ENCODE measurements at regions not wholly inside any gene's neighbourhood (a gene's known extent, or its start where the extent isn't known, plus 50 kb on each side); places are given as distances from the start of the nearest gene placed in this dataset.

- Mint-ChIP-seq H3K27me3 (ENCODE audit: low read depth) (peaks cover 47% of the 10 kb centered on the region), H3K27ac (no peak overlapping the region)
Observed at GRCh38 chr2:95670167-95670566, 78.4 kb downstream of the TRIM43 start.

More at GRCh38 chr2:95670167-95670566, 78.4 kb downstream of the TRIM43 start:
- Histone ChIP-seq H4K20me1 (ENCODE audit: control insufficient read depth, insufficient read depth, insufficient read length) (no peaks in the 10 kb centered on the region), H3K9ac (ENCODE audit: extremely low read depth, insufficient read length, low read length) (no peak overlapping the region), H3K79me2 (ENCODE audit: insufficient read depth, low read length) (no peaks in the 10 kb centered on the region), H3K14ac (ENCODE audit: insufficient read depth, low read length) (no peak overlapping the region), H3K79me1 (ENCODE audit: insufficient read depth, low read depth, low read length, poor library complexity, severe bottlenecking) (no peaks in the 10 kb centered on the region), H2BK120ac (ENCODE audit: low read depth, low read length, poor library complexity, severe bottlenecking) (no peak overlapping the region), H2BK5ac (ENCODE audit: insufficient read length, low read length) (no peak overlapping the region), H3K4me2 (ENCODE audit: insufficient read depth, insufficient read length, low read length) (no peak overlapping the region), H3K23ac (ENCODE audit: insufficient read length, low read depth, low read length) (no peak overlapping the region), H3K27me3 (ENCODE audit: insufficient read depth, low read length) (no peaks in the 10 kb centered on the region), H4K5ac (ENCODE audit: insufficient read length, low read depth, low read length) (no peak overlapping the region), H4K8ac (replicated peaks; ENCODE audit: insufficient read length, low read depth, low read length) (no peak overlapping the region), H3K56ac (ENCODE audit: insufficient read length, low read depth, low read length) (no peak overlapping the region), H3K18ac (ENCODE audit: insufficient read length, low read depth, low read length) (no peak overlapping the region), H2AFZ (ENCODE audit: low read length) (no peak overlapping the region), H2BK15ac (ENCODE audit: low read depth, low read length) (no peak overlapping the region), H3K4ac (ENCODE audit: low read depth, low read length) (no peak overlapping the region), H2BK12ac (ENCODE audit: insufficient read length, low read depth, low read length) (no peak overlapping the region), H2BK20ac (ENCODE audit: low read depth, low read length, poor library complexity, severe bottlenecking) (no peak overlapping the region), H2AK5ac (ENCODE audit: insufficient read length, low read length) (no peak overlapping the region), H3K23me2 (ENCODE audit: insufficient read length, low read depth, low read length, poor library complexity, severe bottlenecking) (no peaks in the 10 kb centered on the region), H4K91ac (ENCODE audit: insufficient read length, low read depth, low read length) (no peak overlapping the region), H3K27ac (ENCODE audit: insufficient read length, low read depth, low read length) (no peak overlapping the region), H3K4me1 (ENCODE audit: insufficient read depth, low read length) (no peaks in the 10 kb centered on the region), H3K9me3 (ENCODE audit: control insufficient read depth, low read depth, low read length) (no peaks in the 10 kb centered on the region), H3T11ph (ENCODE audit: low read length) (no peak overlapping the region)
- Mint-ChIP-seq H3K9me3 (peaks cover 0 to 47% of the 10 kb centered on the region in 2 experiments; a peak in 2 of 5 replicates), H3K4me1 (peaks cover 0 to 3% of the 10 kb centered on the region in 2 experiments; a peak in 1 of 4 replicates), H3K36me3 (ENCODE audit: insufficient read depth in 1 of 3, low read depth in 3 of 3) (no peaks in the 10 kb centered on the region), H3K4me3 (no peak overlapping the region)
- DNase-seq, result no peak
- no CpG with 5 or more reads among the region's 2 CpGs for WGBS (ENCODE audit: extremely low coverage, insufficient read length, low lambda C conversion rate)
- TF ChIP-seq, protein P1, sequence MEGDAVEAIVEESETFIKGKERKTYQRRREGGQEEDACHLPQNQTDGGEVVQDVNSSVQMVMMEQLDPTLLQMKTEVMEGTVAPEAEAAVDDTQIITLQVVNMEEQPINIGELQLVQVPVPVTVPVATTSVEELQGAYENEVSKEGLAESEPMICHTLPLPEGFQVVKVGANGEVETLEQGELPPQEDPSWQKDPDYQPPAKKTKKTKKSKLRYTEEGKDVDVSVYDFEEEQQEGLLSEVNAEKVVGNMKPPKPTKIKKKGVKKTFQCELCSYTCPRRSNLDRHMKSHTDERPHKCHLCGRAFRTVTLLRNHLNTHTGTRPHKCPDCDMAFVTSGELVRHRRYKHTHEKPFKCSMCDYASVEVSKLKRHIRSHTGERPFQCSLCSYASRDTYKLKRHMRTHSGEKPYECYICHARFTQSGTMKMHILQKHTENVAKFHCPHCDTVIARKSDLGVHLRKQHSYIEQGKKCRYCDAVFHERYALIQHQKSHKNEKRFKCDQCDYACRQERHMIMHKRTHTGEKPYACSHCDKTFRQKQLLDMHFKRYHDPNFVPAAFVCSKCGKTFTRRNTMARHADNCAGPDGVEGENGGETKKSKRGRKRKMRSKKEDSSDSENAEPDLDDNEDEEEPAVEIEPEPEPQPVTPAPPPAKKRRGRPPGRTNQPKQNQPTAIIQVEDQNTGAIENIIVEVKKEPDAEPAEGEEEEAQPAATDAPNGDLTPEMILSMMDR (conservative IDR thresholded peaks at IDR 0.05), result no peak
